IMR-90 (cell line): ENCODE measurements at regions not wholly inside any gene's neighbourhood (a gene's known extent, or its start where the extent isn't known, plus 50 kb on each side); places are given as distances from the start of the nearest gene placed in this dataset.

ENCODE experiments used
- ATAC-seq: fragments of 200-7000 bp; cut with Tn5 transposase; 2 replicates; pipeline ENCODE4 v1.9.1; 2020; ENCODE audit warnings: low read depth, mild to moderate bottlenecking, moderate library complexity
- BruUV-seq: library from RNA; stranded (reverse); fragments of 400-500 nt; replicated peaks from 2 replicates; lab custom pipeline; 2021; lab: Mats Ljungman, UMichigan
- CTCF ChIA-PET: fragments of 300-600 bp; formaldehyde crosslinking; extraction: SDS; loops from one replicate; lab custom pipeline; 2021; ENCODE audit warnings: antibody characterized with exemption; lab: Yijun Ruan, JAX
- POLR2A ChIA-PET: fragments of 300-600 bp; sonication (Branson Sonifier 250); formaldehyde crosslinking; loops from one replicate; lab custom pipeline; 2022; ENCODE audit warnings: antibody characterized with exemption; ENCODE audit not compliant: unreplicated experiment; lab: Charles Lee
- DNase-seq: peaks from one replicate; pipeline ENCODE4 v3.0.0; 2013
- H2AFZ ChIP-seq: replicated peaks from 2 replicates; pipeline ENCODE3; 2013; ENCODE audit warnings: low read length, mild to moderate bottlenecking; ENCODE audit not compliant: poor library complexity
- H2AK5ac ChIP-seq: 2 replicates; pipeline ENCODE4 v1.6.1; 2013; ENCODE audit warnings: low read depth, low read length, inconsistent platforms
- H2AK9ac ChIP-seq: replicated peaks from 2 replicates; pipeline ENCODE3; 2013; ENCODE audit warnings: mild to moderate bottlenecking, low read depth, low read length, moderate library complexity; ENCODE audit not compliant: poor library complexity
- H2BK120ac ChIP-seq: 2 replicates; pipeline ENCODE4 v1.6.1; 2013; ENCODE audit warnings: low read depth, low read length, inconsistent platforms
- H2BK15ac ChIP-seq: 3 replicates; pipeline ENCODE4 v1.6.1; 2013; ENCODE audit warnings: low read depth, low read length, inconsistent platforms
- H2BK20ac ChIP-seq: 2 replicates; pipeline ENCODE4 v1.6.1; 2013; ENCODE audit warnings: low read depth, mild to moderate bottlenecking, inconsistent platforms, low read length, moderate library complexity
- H2BK5ac ChIP-seq: 2 replicates; pipeline ENCODE4 v1.6.1; 2013; ENCODE audit warnings: mild to moderate bottlenecking, low read depth, low read length, inconsistent platforms; ENCODE audit not compliant: poor library complexity, severe bottlenecking
- H3K14ac ChIP-seq: replicated peaks from 2 replicates; pipeline ENCODE4 v1.6.1; 2013; ENCODE audit warnings: low read depth, low read length, inconsistent platforms
- H3K18ac ChIP-seq: 2 replicates; pipeline ENCODE4 v1.6.1; 2013; ENCODE audit warnings: low read depth, low read length, control low read depth
- H3K23ac ChIP-seq: 2 replicates; pipeline ENCODE4 v1.6.1; 2013; ENCODE audit warnings: low read depth, low read length, inconsistent platforms
- H3K27ac ChIP-seq: 2 replicates; pipeline ENCODE4 v1.5.1; 2013; ENCODE audit warnings: mild to moderate bottlenecking, control low read depth, low read length; ENCODE audit not compliant: insufficient read depth
- H3K27me3 ChIP-seq: 2 replicates; pipeline ENCODE4 v1.6.1; 2013; ENCODE audit warnings: low read length; ENCODE audit not compliant: control insufficient read depth, insufficient read depth
- H3K36me3 ChIP-seq: 2 replicates; pipeline ENCODE4 v1.6.1; 2013; ENCODE audit warnings: low read length, mixed read lengths; ENCODE audit not compliant: control insufficient read depth, insufficient read depth
- H3K4ac ChIP-seq: 2 replicates; pipeline ENCODE4 v1.6.1; 2013; ENCODE audit warnings: low read depth, low read length, inconsistent platforms
- H3K4me1 ChIP-seq: 2 replicates; pipeline ENCODE4 v1.6.1; 2013; ENCODE audit warnings: low read length, mixed read lengths; ENCODE audit not compliant: control insufficient read depth, insufficient read depth
- H3K4me2 ChIP-seq: 2 replicates; pipeline ENCODE4 v1.6.1; 2013; ENCODE audit warnings: low read depth, mild to moderate bottlenecking, control low read depth, low read length, moderate library complexity
- H3K4me3 ChIP-seq: 2 replicates; pipeline ENCODE4 v1.5.1; 2013; ENCODE audit warnings: low read depth, mild to moderate bottlenecking, control low read depth, low read length, moderate library complexity; ENCODE audit not compliant: insufficient read depth
- H3K56ac ChIP-seq: 2 replicates; pipeline ENCODE4 v1.6.1; 2013; ENCODE audit warnings: low read length, inconsistent platforms; ENCODE audit not compliant: insufficient read depth; ENCODE audit errors: extremely low read depth
- H3K79me1 ChIP-seq, 2 experiments: 2 replicates each; pipeline ENCODE4 v1.6.1; 2013; ENCODE audit warnings: low read length in 2 of 2, inconsistent platforms in 1 of 2, low read depth in 1 of 2
- H3K9ac ChIP-seq: 2 replicates; pipeline ENCODE4 v1.6.1; 2013; ENCODE audit warnings: low read depth, low read length, control low read depth
- H3K9me1 ChIP-seq: 2 replicates; pipeline ENCODE4 v1.6.1; 2013; ENCODE audit warnings: low read length, inconsistent platforms; ENCODE audit not compliant: insufficient read depth
- H3K9me3 ChIP-seq: 2 replicates; pipeline ENCODE4 v1.6.1; 2013; ENCODE audit warnings: low read length; ENCODE audit not compliant: control insufficient read depth, insufficient read depth
- H4K20me1 ChIP-seq: 2 replicates; pipeline ENCODE4 v1.6.1; 2013; ENCODE audit warnings: low read length, inconsistent platforms; ENCODE audit not compliant: insufficient read depth
- H4K5ac ChIP-seq: 2 replicates; pipeline ENCODE4 v1.6.1; 2013; ENCODE audit warnings: mild to moderate bottlenecking, low read depth, low read length, control low read depth
- H4K8ac ChIP-seq, 2 experiments: 2 replicates each; pipeline ENCODE4 v1.6.1; 2013; ENCODE audit warnings: low read depth in 2 of 2, low read length in 2 of 2, control low read depth in 1 of 2, inconsistent platforms in 1 of 2
- H4K91ac ChIP-seq: 2 replicates; pipeline ENCODE4 v1.6.1; 2013; ENCODE audit warnings: low read depth, low read length, inconsistent platforms; ENCODE audit not compliant: insufficient read depth
- CHD1 ChIP-seq: IDR thresholded peaks from 2 replicates; pipeline ENCODE4 v1.6.1; 2012; ENCODE audit warnings: low read depth, low read length, improper control_type of control experiment
- WGBS, 2 experiments: methylation state at CpG; one replicate each; pipeline versions ENCODE4 v1.1.5 to v1.1.7; 2013; ENCODE audit warnings: missing lambda C conversion rate in 2 of 2; ENCODE audit not compliant: insufficient read length in 1 of 2; ENCODE audit errors: extremely low coverage in 2 of 2; 5-methylcytosine and 5-hydroxymethylcytosine counted together
- dilution Hi-C: fragments of 300-500 bp; cut with HindIII; formaldehyde crosslinking; loops from one replicate; pipeline ENCODE4 v1.14.3; 2018; ENCODE audit warnings: low sequenced_read_pairs; ENCODE audit not compliant: unreplicated experiment
- in situ Hi-C: fragments of 300-500 bp; cut with MboI; formaldehyde crosslinking; loops from 3 replicates; pipeline ENCODE4 v1.14.3; 2019; ENCODE audit warnings: low sequenced_read_pairs, inconsistent platforms, mixed read lengths
- intact Hi-C: fragments of 100-400 bp; cut with micrococcal nuclease; formaldehyde crosslinking; loops from 2 replicates; pipeline ENCODE4 v1.10.0; 2022

GRCh38 chr2:223700221-223700620 is 98.1 kb upstream of the SCG2 start:
- BruUV-seq: no TSS peak
- Histone ChIP-seq H2BK15ac (peak overlapping the region; percentile 93), H3K4me3 (no peak overlapping the region), H2AK5ac (peak overlapping the region; percentile 97), H3K79me1 (no peaks in the 10 kb centered on the region), H3K9me1 (no peaks in the 10 kb centered on the region), H3K27ac (peak overlapping the region; percentile 91), H2BK20ac (peak overlapping the region; percentile 79; the same call in 1 of the 2 replicates), H2BK5ac (peak overlapping the region; percentile 93), H3K14ac (peak overlapping the region; percentile 90), H4K8ac (peak overlapping the region; percentile 75 to 77), H2BK120ac (peak overlapping the region; percentile 95), H2AK9ac (no peak overlapping the region), H3K4me2 (no peak overlapping the region), H4K20me1 (no peaks in the 10 kb centered on the region), H2AFZ (no peak overlapping the region), H3K36me3 (no peaks in the 10 kb centered on the region), H3K4ac (peak overlapping the region; percentile 91), H4K5ac (peak overlapping the region; percentile 97), H3K9me3 (no peaks in the 10 kb centered on the region), H3K18ac (peak overlapping the region; percentile 95), H3K9ac (no peak overlapping the region), H3K27me3 (no peaks in the 10 kb centered on the region), H3K56ac (peak overlapping the region; percentile 77; the same call in 1 of the 2 replicates), H3K23ac (no peak overlapping the region), H4K91ac (peak overlapping the region; percentile 95), H3K4me1 (peaks cover 7% of the 10 kb centered on the region)
- no peak for DNase-seq
- ChIA-PET POLR2A (interaction anchor here (0.6 kb wide), 1 partner anchor 43 kb away, joined by 3 read pairs; no protein-coding TSS in a partner anchor), CTCF (interaction anchor here (0.6 kb wide), 1 partner anchor 63 kb away, joined by 3 read pairs; no protein-coding TSS in a partner anchor)
- TF ChIP-seq CHD1: no peak
- in situ Hi-C loops: no loop called here
- ATAC-seq: no peak
- no CpG with 5 or more reads among the region's 3 CpGs for WGBS, 2 experiments
- dilution Hi-C loops: no loop called here
- intact Hi-C loops: no loop called here
